Right ventricle myocardium superior (tissue), 1 donor: ENCODE measurements at regions not wholly inside any gene's neighbourhood (a gene's known extent, or its start where the extent isn't known, plus 50 kb on each side); places are given as distances from the start of the nearest gene placed in this dataset.
A peak's percentile ranks its signal among the peaks of the same experiment; 100 is the strongest.
"Not testable (repeated sequence)": the region's sequence is repeated elsewhere in the genome, so short reads cannot be mapped to it uniquely, and the experiment has no call there.

ENCODE experiments used
- ATAC-seq: fragments of 200-7000 bp; cut with Tn5 transposase; one replicate; pipeline ENCODE4 v1.9.1; 2020; ENCODE audit warnings: mild to moderate bottlenecking; ENCODE audit not compliant: poor library complexity
- DNase-seq: peaks from one replicate; pipeline ENCODE4 v3.0.0-alpha.2; 2020
- intact Hi-C: fragments of 100-400 bp; cut with DNase I; formaldehyde crosslinking; loops from one replicate; pipeline ENCODE4 v1.11.2; 2022
- donor health status: DM: no; HTN: yes; CAD: no; lungs with severe emphysema.

DNA sequence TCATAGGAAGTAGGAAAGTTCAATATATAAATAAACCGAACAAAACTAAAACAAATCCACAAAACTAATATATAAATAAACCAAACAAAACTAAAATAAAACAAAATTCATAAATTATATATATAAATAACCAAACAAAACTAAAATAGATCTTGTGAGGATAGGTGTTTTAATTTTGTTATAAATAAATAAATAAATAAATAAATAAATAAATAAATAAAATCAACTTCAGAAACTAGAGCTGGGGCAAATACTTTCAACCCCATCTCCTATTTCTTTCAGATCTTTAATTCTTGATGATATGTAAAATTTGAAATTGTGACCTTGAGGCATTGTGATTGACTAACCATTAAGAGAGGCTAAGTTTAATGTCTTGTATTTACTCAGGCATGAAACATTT is 416.1 kb downstream of the SAMD5 start:
- DNase-seq (no peak), ATAC-seq (no peak)
- intact Hi-C loops, result no loop called here

DNA sequence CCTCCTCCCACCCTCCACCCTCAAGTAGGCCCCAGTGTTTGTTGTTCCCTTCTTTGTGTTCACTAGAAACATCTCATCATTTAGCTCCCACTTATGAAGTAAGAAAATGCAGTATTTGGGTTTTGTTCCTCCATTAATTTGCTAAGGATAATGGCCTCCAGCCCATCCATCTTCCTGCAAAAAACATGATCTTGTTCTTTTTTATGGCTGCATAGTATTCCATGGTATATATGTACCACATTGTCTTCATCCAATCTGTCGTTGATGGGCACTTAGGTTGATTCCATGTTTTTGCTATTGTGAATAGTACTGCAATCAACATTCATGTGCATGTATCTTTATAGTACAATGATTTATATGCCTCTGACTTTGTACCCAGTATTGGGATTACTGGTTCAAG is 416.8 kb upstream of the SASH1 start:
- ATAC-seq (no peak), DNase-seq (no peak)
- intact Hi-C loops, result no loop called here

DNA sequence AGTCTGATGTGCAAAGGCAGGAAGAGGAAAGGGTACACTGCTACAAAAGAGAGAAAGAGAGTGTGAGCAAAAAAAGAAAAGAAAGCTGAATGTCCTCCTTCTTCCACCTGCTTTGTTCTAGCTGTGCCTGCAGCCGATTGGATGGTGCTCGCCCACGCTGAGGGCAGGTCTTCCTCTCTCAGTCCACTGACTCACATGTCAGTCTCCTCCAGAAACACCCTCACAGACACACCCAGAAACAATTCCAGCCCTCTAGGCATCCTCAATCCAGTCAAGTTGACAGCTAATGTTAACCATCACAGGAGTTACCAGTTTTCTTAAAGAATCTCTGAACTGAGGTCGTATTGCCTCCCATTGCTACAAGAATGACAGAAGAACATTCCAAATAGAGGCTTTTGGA is 411.9 kb upstream of the SASH1 start:
- intact Hi-C loops, result no loop called here
- DNase-seq (no peak), ATAC-seq (no peak)

DNA sequence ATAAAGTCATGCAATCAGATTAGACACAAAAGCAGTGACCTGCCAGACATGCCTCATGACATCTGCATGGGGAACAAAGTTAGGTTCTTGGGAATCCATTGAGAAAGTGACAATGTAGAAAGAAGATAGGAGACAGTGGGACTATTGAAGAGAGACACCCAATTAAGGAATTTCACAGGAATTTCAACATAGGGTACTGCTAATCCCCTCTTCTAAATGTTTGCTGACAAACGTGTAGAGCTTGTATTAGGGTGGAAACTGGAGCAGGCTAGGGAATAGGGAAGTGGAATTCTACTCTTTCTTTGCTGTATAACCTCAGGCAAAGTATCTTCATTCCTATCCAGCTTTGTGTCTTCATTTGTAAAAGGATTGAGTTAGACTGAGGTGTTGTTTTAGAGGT is 409.4 kb upstream of the SASH1 start:
- no peak for ATAC-seq
- intact Hi-C loops, result no loop called here
- no peak for DNase-seq

DNA sequence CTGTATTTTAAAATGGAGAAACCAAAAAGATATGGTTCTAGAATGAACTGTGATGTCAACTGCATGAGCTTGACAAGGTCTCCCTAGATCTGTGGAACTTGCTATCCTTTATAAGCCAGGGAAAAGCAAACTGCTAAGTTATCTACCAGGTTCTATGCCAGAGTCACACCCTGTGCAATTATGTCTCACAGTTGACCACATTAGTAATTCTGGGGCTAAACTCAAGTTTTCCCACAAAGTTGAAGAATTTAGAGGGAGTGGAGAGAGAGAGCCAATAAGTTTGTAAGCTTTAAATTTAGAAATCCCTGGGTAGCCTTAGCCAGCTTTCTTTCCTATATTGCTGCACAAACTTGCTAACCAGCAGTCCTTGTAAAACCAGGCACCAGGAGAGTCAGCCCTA is 407.0 kb upstream of the SASH1 start:
- ATAC-seq, result no peak
- intact Hi-C loops, result no loop called here
- no peak for DNase-seq

DNA sequence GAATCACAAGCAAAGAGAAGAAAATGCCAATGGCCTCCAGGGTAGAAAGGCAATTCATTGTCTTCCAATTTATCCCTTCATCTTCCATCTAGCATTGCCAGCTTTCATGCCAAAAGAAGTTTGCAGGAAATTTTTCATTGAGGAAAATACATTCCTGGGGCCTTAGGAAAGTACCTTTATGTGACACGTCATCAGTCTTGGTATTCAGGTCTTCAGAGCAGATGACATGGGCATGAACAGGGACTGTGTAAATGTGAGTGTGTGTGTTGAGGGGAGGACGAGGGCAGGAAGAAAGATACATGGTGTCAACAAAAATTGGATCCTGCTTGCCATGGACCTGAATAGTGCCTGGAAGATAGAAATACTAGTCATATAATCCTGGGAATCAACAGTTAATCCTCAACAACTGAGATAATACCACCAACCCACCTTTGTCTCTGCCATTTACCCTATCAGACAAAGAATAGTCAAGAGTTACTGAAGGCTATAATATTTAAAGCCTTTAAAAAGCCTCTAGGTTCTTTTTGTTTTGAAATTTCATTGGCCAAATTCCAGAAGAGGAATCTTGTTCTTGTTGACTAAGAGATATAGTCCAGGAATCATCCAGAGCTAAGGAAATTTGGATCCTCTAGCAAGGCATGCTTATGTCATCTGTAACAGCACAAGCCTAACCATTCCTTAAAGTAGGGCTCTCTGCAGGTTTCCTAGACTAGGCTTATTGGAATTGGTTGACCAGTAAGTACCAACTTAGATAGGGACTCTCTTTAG is 405.8 kb upstream of the SASH1 start:
- no peak for ATAC-seq
- intact Hi-C loops, result no loop called here
- DNase-seq, result no peak

DNA sequence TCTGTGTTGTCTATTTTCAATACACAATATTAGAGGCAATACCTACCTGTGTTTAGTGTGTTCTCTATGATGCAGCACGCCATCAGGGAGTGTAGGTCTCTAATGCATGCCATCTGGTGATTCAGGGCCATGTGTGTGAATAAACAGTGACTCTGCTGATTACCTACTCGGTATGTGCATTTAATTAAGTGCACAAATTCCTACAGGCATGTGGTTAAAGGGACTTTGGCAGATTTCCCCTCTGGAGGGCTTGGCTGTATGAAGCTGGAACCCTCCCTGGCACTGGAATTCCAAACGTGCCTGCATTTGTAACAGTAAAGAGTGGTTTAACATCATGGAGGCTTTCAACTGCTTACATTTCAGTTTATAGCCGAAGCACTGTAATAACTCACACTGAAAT is 401.5 kb upstream of the SASH1 start:
- intact Hi-C loops, result no loop called here
- ATAC-seq (no peak), DNase-seq (no peak)

DNA sequence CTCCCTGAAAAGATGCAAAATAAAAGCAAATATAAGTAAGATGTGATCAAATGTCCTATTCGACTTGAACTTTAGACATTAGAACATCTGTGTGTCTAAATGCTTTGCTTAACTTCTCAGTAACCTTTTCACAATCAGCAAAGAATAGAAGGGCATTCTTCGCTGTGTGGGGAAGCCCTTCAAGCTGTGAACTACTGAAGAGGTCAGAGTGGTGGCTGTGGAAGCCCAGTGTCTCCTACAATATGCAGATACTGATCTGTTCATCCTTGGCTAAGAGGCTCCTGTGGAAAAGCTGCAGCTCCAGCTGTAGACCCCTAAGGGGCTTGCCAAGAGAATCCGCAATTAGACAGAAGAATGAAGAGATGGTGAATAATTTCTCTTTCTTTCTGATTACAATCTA is 400.3 kb upstream of the SASH1 start:
- intact Hi-C loops, result no loop called here
- ATAC-seq, result no peak
- no peak for DNase-seq

DNA sequence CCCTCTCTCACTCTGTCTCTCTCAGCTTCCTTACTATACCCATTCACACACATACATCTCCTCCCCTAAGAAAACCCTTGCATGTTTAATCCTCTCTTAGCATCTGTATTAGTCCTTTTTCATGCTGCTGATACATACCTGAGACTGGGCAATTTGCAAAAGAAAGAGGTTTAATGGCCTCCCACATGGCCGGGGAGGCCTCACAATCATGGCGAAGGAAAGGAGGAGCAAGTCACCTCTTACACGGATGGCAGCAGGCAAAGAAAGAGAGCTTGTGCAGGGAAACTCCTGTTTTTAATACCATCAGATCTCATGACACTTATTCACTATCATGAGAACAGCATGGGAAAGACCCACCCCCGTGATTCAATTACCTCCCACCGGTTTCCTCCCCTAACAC is 398.5 kb upstream of the SASH1 start:
- intact Hi-C loops, result no loop called here
- ATAC-seq, result no peak

DNA sequence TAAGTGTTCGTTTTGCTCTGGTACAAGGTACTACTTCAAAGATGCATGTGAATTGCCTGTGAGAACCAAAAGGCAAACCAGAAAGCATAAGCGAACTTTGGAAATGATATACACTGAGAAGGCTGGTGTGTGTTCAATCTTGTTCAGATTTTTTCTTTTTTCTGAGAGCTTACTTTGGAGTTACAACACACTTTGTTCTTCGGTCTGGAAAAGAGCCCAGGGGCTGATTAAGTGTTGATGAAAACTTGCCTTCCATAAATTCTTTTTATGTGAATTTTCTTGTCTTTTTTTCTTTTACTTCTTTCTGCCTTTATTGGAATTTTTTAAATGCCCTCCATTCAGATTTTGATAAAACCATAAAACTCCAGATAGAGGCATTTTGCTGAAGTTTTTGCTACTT is 395.1 kb upstream of the SASH1 start:
- intact Hi-C loops, result no loop called here
- ATAC-seq (no peak), DNase-seq (no peak)

More for the DNA sequence above, 398.5 kb upstream of the SASH1 start:
- no peak for DNase-seq

DNA sequence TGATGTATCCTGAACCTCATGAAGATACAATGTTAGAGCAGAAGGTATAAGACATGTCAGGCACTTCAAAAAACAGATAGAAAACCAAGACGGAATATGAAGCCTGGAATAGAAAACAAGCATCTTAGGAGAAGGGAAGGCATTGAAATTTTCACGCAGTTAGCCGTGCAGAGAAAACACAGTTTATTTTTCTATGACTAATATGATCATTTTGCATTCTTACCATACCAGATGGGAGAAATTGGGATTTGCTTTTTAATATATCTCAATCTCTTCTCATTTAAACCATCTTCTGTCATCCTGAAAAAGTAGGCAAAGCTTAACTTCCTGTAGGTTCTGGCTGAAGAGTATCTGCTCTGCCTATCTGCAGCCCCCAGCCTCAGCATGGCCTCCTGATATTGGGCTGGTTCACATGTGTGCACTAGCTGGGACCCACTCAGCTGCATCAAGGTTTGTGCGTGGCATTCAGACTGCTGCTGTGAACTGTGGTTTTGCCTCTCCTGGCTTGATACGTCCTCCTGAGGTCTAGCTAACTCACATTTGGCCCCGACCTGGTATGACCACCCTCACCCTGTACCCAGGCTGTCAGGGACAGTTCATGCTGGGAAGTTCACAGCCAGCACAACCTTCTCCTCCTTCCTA is 392.5 kb upstream of the SASH1 start:
- intact Hi-C loops, result no loop called here
- DNase-seq, result no peak
- no peak for ATAC-seq

DNA sequence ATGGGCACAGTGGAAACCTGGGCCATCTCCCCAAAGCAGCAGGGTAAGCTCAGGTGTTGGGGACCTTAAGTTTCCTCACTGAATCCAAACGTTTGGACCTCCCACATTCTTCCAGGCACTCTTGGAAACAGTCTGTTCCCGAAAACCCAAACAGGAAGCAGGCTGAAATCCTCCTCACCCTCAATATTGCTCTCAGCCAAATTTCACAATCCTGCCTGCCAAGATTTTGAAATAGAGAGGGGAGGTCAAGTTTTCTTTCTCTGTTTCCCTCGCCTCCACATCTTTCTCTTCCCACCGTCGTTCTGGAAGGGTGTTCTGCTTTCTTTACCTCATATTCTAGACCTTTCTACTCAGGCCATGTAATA is 392.0 kb upstream of the SASH1 start:
- intact Hi-C loops, result no loop called here
- ATAC-seq, result peak; percentile 51
- no peak for DNase-seq

DNA sequence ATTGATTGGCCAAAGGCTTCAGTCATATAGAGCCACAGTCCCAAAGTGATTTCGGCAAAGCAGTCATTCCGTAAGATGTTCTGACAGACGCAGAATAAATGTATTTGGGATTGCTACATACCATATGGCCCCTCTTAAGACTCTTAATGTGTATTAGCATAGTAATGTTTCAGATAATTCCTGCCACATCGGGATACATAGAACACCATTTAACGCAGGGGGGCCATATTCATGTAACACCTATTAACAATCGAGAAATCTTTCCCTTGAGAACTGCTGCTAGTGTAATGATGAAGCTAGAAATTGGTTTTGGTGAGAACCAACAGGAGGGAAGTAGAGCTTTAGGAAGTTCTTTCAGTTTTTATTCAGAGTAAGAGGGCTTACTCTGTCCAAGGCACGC is 390.9 kb upstream of the SASH1 start:
- DNase-seq (no peak), ATAC-seq (no peak)
- intact Hi-C loops, result no loop called here

DNA sequence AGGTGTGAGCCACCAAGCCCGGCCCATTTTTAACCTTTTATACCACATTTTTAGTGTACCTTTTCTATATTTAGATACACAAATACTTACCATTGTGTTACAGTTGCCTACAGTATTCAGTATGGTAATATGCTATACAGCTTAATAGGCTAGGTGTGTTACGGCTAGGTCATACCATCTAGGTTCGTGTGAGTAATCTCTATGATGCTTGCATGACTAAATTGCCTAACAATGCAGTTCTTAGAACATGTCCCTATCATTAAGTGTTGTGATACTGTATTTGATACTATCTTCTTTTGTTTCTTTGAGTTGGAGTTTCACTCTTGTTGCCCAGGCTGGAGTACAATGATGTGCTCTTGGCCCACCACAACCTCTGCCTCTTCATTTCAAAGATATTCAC is 387.7 kb upstream of the SASH1 start:
- intact Hi-C loops, result no loop called here
- no peak for ATAC-seq
- DNase-seq, result no peak

DNA sequence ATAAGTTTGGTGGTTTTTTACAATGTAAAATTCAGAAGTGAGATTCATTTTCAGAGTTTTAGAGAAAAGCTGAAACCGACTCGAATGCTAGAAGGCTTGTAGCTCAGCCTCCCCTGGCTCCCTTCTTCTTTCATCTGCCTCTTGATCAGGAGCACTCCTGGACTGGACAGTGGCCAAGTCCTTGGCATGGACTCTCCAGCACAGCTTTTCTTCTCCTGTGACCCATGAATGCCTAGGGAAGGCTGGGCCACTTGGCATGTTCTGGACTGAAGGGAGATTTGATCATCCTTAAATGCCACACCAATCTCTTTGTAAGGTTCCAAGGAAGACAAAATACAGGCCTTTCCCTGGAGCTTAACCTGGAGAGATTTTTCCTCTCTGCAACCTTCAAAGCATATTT is 384.0 kb upstream of the SASH1 start:
- intact Hi-C loops, result no loop called here
- no peak for DNase-seq
- no peak for ATAC-seq

DNA sequence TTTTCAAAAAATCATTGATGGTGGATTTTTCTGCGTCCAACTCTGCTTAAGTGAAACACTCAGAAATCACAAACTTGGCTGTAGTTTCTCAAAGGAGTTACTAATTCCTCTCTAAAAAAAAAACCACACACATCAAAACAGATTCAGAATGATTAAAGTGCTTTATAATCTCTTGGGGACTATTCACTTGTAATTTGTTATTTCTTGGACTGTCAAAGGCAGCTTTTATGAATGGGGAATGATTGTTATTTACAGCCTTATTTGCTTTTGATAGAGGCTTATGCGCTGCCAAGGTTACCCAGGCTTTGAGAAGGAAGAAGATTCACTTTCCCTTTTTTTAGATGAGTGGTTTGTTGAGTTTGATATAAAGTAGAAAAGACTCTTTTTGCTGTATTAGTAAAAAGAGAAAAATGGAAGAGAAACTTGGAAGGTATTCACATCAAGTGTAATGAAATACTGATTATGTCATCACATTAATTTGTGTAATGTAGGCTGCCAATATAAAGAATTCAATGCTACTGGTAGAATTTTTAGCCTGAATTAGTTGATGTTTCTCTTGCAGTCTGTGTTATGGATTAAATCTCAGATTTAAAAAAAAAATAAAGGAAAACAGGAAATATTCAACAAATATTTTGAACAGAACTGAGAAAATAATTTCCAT is 381.0 kb upstream of the SASH1 start:
- ATAC-seq (no peak), DNase-seq (no peak)
- intact Hi-C loops, result no loop called here

DNA sequence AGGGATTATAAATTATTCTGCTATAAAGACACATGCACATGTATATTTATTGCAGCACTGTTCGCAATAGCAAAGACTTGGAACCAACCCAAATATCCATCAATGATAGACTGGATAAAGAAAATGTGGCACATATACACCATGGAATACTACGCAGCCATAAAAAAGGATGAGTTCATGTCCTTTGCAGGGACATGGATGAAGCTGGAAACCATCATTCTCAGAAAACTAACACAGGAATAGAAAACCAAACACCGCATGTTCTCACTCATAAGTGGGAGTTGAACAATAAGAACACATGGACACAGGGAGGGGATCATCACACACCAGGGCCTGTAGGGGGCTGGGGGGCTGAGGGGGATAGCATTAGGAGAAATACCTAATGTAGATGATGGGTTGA is 377.2 kb upstream of the SASH1 start:
- intact Hi-C loops, DNase-seq, ATAC-seq: not testable (repeated sequence)

DNA sequence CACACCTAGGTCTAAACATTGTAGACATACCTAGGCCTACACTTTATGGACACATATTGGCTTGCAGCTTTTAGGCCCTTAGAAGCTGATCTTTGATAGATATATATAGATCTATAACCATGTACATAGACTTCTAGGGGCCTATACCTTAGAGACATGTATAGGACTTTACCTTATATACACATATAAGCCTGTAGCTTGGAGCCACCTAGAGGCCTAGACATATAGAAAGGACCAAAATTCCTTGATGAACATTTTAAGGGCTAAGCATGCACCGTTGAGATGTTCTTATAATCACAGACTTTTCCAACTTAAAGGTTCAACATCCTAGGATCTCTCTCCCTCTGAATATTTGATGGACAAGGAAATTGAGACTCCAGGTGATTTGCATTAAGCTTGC is 371.7 kb upstream of the SASH1 start:
- ATAC-seq, result no peak
- intact Hi-C loops, result no loop called here
- no peak for DNase-seq

DNA sequence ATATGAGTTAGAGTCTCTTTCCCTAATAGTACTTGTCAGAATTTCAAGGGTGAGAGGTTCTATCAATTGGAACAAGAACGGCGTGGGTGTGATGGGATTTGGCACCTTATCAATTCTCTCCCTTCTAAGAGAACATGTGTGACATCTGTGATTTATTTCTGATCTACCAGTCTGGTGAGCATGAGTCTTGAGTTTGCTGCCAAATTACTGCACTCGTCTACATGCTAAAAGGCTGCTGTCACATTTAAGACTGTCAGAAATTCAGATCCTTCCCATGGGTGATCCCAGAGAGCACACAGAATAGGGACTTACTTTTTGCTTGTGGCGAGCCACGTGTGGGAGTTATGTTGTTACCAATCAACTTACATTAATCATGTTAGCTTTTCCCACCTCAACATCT is 370.2 kb upstream of the SASH1 start:
- no peak for ATAC-seq
- intact Hi-C loops, result no loop called here
- no peak for DNase-seq

DNA sequence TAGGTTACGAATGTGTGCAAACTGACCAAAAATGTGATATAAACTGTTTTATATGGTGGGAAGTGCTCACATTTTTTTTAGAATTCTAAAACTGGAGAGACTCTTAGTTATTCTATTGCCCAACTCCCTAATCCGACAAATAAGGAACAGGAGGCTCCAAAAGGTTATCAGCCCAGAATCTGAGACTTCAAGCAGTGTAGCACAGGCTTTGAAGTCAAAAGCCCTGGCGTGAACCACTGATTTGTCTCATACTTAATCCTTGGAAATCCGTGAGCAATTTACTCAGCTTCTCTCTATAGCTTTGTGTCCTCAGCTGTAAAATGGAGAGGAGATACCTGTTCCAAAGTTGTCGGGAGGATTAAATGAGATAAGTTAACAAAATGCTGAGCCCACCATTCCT is 368.8 kb upstream of the SASH1 start:
- no peak for ATAC-seq
- intact Hi-C loops, result no loop called here
- no peak for DNase-seq
